ENCODE measurements at regions not wholly inside any gene's neighbourhood (a gene's known extent, or its start where the extent isn't known, plus 50 kb on each side); places are given as distances from the start of the nearest gene placed in this dataset.

- ChIA-PET POLR2A (no interaction called here), CTCF (ENCODE audit: low intra/inter-chr PET ratio) (no interaction called here)
- intact Hi-C loops (cut with micrococcal nuclease) = no loop called here
- Histone ChIP-seq H4K20me1 (replicated peaks; ENCODE audit: control insufficient read depth, insufficient read depth, low read length) (no peaks in the 10 kb centered on the region), H3K9me3 (replicated peaks; ENCODE audit: control insufficient read depth, insufficient read depth, low read depth, low read length) (no peaks in the 10 kb centered on the region), H3K36me3 (ENCODE audit: control insufficient read depth, insufficient read depth, low read length) (no peaks in the 10 kb centered on the region), H3K27me3 (ENCODE audit: control insufficient read depth in 2 of 2, insufficient read depth in 2 of 2, low read length in 2 of 2) (no peaks in the 10 kb centered on the region), H3K9me1 (ENCODE audit: control insufficient read depth, insufficient read depth, low read length) (no peaks in the 10 kb centered on the region), H2AFZ (ENCODE audit: low read depth, low read length) (no peak overlapping the region), H3K9ac (ENCODE audit: insufficient read depth in 1 of 2, low read depth in 2 of 2, low read length in 2 of 2) (no peak overlapping the region), H3K4me1 (replicated peaks in 1 of 2; ENCODE audit: control insufficient read depth in 2 of 2, insufficient read depth in 2 of 2, low read length in 2 of 2) (no peaks in the 10 kb centered on the region), H3K79me2 (ENCODE audit: control insufficient read depth, insufficient read depth, low read length) (no peaks in the 10 kb centered on the region), H3K27ac (ENCODE audit: extremely low read depth, low read depth, low read length) (no peak overlapping the region), H3K4me3 (no peak overlapping the region), H3K4me2 (ENCODE audit: insufficient read depth, low read length) (no peak overlapping the region)
- FAIRE-seq (no peak), ATAC-seq (no peak), DNase-seq (ENCODE audit: extremely low read depth in 1 of 4, low spot score in 3 of 4) (no peak)
- WGBS (ENCODE audit: insufficient coverage, low coverage, missing lambda C conversion rate) = 4% methylated on average over 1 of the region's 1 CpG
- no TSS peak for BruUV-seq (replicated peaks)
- in situ Hi-C loops (cut with MboI) = no loop called here
- TF ChIP-seq LEF1 (IDR thresholded peaks at IDR 0.05) (no peak), CBFB (CRISPR knock-in tag; IDR thresholded peaks at IDR 0.05) (no peak), PHTF2 (CRISPR knock-in tag; IDR thresholded peaks at IDR 0.05) (no peak), RREB1 (CRISPR knock-in tag; IDR thresholded peaks at IDR 0.05) (no peak), MYBL2 (IDR thresholded peaks at IDR 0.05; ENCODE audit: low read depth) (no peak), MYBL2 (CRISPR knock-in tag; IDR thresholded peaks at IDR 0.05; ENCODE audit: borderline replicate concordance) (no peak), SAP30 (IDR thresholded peaks at IDR 0.05; ENCODE audit: borderline replicate concordance, insufficient read depth, low read depth, low read length, poor library complexity, severe bottlenecking) (no peak), ATF2 (CRISPR knock-in tag; IDR thresholded peaks at IDR 0.05) (no peak), ZNF644 (tag; IDR thresholded peaks at IDR 0.05; ENCODE audit: low read depth) (no peak), CREB5 (CRISPR knock-in tag; IDR thresholded peaks at IDR 0.05) (no peak), ZBTB7A (IDR thresholded peaks at IDR 0.05; ENCODE audit: borderline replicate concordance, control insufficient read depth, low read depth, low read length) (no peak), FOXA3 (CRISPR knock-in tag; conservative IDR thresholded peaks at IDR 0.05 in 1 of 2, IDR thresholded peaks at IDR 0.05 in 1 of 2) (no peak)
Observed at GRCh38 chr2:154537843-154538450, 160.5 kb upstream of the KCNJ3 start.

Data from K562 (cell line).